GM23338 (cell line): ENCODE measurements at regions not wholly inside any gene's neighbourhood (a gene's known extent, or its start where the extent isn't known, plus 50 kb on each side); places are given as distances from the start of the nearest gene placed in this dataset.
"Not testable (repeated sequence)": the region's sequence is repeated elsewhere in the genome, so short reads cannot be mapped to it uniquely, and the experiment has no call there.

Experiments
- EZH2 ChIP-seq: fragments of 200-600 bp; sonication (generic); IDR thresholded peaks from one replicate; pipeline ENCODE4 v1.8.0; 2017; ENCODE audit warnings: antibody characterized with exemption, mild to moderate bottlenecking, low read depth; ENCODE audit not compliant: unreplicated experiment
- EZH2phosphoT487 ChIP-seq: fragments of 200-600 bp; sonication (generic); IDR thresholded peaks from one replicate; pipeline ENCODE4 v1.8.1; 2018; ENCODE audit warnings: antibody characterized with exemption; ENCODE audit not compliant: unreplicated experiment
- NANOG ChIP-seq: IDR thresholded peaks from 2 replicates; pipeline ENCODE4 v1.6.1; 2016; ENCODE audit warnings: antibody characterized with exemption, borderline replicate concordance
- POLR2AphosphoS5 ChIP-seq: IDR thresholded peaks from 2 replicates; pipeline ENCODE4 v1.6.1; 2016; ENCODE audit warnings: antibody characterized with exemption, low read depth
- ZNF114 ChIP-seq: fragments of 250-450 bp; sonication (Bioruptor Pico); IDR thresholded peaks from 2 replicates; pipeline ENCODE4 v1.5.0; 2020; ENCODE audit warnings: mild to moderate bottlenecking, moderate library complexity
- TF ChIP-seq, protein P1 (sequence below), 2 experiments: fragments of 200-600 bp in 1 of 2; sonication (generic) in 1 of 2; conservative IDR thresholded peaks; 2 replicates each; pipeline versions ENCODE4 v1.5.1 to v1.6.1; 2016 to 2017; ENCODE audit warnings: antibody characterized with exemption in 2 of 2, low read depth in 2 of 2, mild to moderate bottlenecking in 2 of 2, moderate library complexity in 1 of 2
- TF ChIP-seq, protein P2 (sequence below): IDR thresholded peaks from one replicate; pipeline ENCODE4 v1.6.1; 2018; ENCODE audit warnings: antibody characterized with exemption; ENCODE audit not compliant: unreplicated experiment

DNA sequence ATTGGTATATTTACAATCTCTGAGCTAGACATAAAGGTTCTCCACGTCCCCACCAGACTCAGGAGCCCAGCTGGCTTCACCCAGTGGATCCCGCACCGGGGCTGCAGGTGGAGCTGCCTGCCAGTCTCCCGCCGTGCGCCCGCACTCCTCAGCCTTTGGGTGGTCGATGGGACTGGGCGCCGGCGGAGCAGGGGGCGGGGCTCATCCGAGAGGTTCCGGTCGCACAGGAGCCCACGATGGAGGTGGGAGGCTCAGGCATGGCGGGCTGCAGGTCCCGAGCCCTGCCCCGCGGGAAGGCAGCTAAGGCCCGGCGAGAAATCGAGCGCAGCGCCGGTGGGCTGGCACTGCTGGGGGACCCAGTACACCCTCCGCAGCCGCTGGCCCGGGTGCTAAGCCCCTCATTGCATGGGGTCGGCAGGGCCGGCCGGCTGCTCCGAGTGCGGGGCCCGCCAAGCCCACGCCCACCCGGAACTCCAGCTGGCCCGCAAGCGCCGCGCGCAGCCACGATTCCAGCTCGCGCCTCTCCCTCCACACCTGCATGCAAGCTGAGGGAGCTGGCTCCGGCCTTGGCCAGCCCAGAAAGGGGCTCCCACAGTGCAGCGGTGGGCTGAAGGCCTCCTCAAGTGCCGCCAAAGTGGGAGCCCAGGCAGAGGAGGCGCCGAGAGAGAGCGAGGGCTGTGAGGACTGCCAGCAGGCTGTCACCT lies 396.8 kb upstream of the LCORL start:
- TF ChIP-seq, protein P1, sequence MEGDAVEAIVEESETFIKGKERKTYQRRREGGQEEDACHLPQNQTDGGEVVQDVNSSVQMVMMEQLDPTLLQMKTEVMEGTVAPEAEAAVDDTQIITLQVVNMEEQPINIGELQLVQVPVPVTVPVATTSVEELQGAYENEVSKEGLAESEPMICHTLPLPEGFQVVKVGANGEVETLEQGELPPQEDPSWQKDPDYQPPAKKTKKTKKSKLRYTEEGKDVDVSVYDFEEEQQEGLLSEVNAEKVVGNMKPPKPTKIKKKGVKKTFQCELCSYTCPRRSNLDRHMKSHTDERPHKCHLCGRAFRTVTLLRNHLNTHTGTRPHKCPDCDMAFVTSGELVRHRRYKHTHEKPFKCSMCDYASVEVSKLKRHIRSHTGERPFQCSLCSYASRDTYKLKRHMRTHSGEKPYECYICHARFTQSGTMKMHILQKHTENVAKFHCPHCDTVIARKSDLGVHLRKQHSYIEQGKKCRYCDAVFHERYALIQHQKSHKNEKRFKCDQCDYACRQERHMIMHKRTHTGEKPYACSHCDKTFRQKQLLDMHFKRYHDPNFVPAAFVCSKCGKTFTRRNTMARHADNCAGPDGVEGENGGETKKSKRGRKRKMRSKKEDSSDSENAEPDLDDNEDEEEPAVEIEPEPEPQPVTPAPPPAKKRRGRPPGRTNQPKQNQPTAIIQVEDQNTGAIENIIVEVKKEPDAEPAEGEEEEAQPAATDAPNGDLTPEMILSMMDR (conservative IDR thresholded peaks at IDR 0.05; ENCODE audit: low read depth in 2 of 2): not testable (repeated sequence)
- not testable (repeated sequence) for TF ChIP-seq NANOG; EZH2; ZNF114 (CRISPR knock-in tag); EZH2phosphoT487; POLR2AphosphoS5
- TF ChIP-seq, protein P2, sequence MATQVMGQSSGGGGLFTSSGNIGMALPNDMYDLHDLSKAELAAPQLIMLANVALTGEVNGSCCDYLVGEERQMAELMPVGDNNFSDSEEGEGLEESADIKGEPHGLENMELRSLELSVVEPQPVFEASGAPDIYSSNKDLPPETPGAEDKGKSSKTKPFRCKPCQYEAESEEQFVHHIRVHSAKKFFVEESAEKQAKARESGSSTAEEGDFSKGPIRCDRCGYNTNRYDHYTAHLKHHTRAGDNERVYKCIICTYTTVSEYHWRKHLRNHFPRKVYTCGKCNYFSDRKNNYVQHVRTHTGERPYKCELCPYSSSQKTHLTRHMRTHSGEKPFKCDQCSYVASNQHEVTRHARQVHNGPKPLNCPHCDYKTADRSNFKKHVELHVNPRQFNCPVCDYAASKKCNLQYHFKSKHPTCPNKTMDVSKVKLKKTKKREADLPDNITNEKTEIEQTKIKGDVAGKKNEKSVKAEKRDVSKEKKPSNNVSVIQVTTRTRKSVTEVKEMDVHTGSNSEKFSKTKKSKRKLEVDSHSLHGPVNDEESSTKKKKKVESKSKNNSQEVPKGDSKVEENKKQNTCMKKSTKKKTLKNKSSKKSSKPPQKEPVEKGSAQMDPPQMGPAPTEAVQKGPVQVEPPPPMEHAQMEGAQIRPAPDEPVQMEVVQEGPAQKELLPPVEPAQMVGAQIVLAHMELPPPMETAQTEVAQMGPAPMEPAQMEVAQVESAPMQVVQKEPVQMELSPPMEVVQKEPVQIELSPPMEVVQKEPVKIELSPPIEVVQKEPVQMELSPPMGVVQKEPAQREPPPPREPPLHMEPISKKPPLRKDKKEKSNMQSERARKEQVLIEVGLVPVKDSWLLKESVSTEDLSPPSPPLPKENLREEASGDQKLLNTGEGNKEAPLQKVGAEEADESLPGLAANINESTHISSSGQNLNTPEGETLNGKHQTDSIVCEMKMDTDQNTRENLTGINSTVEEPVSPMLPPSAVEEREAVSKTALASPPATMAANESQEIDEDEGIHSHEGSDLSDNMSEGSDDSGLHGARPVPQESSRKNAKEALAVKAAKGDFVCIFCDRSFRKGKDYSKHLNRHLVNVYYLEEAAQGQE: not testable (repeated sequence)
